ENCODE measurements at regions not wholly inside any gene's neighbourhood (a gene's known extent, or its start where the extent isn't known, plus 50 kb on each side); places are given as distances from the start of the nearest gene placed in this dataset.

DNA sequence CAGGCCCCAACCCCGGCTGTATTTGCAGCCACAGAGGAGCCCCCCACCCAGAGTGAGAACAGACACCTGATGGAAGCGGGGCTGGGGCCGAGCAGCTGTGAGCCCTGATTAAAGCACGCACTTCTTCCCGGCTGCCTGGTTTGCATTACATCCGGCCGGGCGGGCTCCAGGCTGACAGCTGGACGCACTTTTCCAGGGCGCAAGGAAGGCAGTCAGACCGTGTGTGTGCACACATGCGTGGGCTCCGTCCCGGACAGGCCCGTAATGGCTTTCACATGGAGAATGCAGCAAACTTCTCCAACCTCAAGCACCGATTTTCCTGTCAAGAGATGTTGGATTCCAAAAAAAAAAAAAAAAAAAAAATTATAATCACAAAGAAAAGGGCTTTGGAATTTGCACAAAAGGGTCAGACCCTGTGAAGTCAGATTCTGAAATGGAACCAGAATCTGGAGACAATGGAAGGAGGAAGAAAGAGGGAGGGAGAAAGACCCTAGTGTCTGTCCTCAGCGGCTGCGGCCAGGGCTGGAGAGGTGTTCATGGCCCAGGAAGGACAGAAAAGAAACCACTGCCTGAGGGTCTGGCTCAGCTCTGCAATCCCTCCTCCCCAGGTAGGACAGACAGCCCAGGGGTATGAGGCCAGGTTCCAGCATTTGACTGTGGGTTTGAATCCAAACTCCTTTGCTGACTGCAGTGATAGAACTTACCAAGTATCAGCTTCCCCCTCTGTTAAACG is 365.5 kb downstream of the MN1 start:
- no peak for DNase-seq

- DNase-seq: no peak
Measured at GRCh38 chr22:27436591-27436990, 365.0 kb downstream of the MN1 start.

DNA sequence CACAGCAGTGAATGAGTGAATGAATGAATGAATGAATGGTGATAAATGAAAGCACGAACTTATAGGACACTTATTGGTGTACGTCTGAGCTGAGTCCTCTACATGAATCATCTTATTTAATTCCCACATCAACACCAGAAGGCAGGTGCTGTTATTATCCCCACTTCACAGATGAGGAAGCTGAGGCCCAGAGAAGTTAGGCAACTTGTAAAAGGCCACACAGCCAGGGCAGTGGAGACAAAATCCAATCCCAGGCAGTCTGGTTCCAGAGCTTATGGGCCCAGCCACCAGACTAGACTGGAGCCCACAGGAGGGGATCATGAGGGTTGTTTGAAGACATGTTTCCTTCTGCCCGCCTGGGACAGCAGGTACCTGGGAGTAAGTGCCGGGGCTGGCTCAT is 364.0 kb downstream of the MN1 start:
- DNase-seq: no peak

- no peak for DNase-seq
Measured at GRCh38 chr22:27438271-27438980, 363.1 kb downstream of the MN1 start.

DNA sequence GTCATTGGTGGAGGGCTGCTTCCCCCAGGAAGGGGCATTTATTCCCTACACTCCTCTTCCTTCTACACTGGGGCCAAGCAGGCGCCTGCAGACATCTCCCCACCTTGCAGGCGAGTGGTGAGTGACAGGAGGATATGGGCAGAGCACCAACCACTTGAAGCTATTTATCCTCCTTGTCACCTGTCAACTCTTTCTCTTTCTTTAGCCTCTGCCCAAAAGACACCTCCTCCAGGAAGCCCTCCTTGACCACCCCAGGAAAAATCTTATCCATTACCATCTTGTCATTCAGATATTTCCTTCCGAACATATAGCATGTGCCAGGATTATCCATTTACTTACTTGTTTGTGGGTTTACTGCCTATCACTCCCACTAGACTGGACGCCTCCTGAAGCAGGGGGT is 362.4 kb downstream of the MN1 start:
- DNase-seq: no peak

GRCh38 chr22:27440304-27440865 is 361.2 kb downstream of the MN1 start:
- no peak for DNase-seq

DNA sequence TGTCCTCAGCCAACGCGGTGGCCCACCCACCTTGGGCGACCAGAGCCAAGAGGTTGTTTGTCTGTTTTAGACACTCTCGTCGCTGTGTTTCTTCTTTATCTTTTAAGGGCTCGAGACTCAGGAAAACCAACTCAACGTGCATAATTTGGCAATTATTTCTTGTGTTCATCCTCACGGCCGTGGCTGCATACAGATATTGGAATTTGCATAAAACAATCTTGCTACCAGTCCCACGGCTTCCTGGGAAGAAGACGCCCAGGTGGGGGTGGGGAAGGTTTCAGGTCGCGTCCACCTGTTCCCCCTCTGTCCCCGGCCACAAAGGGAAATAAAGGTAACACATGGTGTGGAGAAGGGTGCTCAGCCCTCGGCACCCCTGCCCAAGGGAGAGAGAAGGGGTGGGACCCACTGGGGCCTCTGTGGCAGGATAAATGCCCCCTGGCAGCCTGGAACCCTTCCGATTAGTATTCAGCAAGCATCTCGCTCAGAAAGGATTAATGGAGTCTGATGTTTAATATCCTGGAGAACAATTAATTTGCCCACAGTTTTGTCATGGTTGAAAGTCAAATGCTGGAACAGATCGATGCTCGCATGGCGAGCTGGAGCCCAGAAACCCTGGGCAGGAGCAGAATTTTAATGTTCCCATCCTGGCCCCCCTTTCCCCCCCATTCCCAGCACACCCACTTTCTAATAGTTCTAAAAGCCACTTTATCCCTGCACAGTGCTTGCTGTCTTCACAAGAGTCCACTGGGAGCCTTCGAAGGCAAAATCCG is 359.7 kb downstream of the MN1 start:
- DNase-seq: no peak

GRCh38 chr22:27443306-27443705 is 358.2 kb downstream of the MN1 start:
- no peak for DNase-seq

DNA sequence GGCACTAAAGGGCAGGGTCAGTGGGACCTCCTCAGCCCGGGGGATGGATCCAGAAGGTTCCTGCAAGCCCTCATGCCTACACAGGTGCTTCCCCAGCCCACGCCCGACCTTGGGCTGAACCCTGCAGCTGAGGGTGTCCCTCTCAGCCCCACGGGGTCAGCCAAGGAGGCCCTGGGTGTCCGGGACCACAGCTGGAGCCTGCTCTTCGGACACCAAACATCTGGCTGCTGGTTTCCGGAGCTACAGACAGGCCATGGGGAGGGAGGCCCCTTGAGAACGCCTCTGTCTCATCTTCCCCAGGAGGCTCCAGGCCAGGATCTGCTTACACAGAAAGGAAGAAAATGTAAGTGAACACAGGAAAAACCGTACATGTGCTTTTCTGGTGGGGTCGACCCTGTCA is 355.7 kb downstream of the MN1 start:
- DNase-seq: no peak

- DNase-seq: no peak
Measured at GRCh38 chr22:27447289-27447688, 354.3 kb downstream of the MN1 start.

- DNase-seq: no peak
Measured at GRCh38 chr22:27450448-27450847, 351.1 kb downstream of the MN1 start.

DNA sequence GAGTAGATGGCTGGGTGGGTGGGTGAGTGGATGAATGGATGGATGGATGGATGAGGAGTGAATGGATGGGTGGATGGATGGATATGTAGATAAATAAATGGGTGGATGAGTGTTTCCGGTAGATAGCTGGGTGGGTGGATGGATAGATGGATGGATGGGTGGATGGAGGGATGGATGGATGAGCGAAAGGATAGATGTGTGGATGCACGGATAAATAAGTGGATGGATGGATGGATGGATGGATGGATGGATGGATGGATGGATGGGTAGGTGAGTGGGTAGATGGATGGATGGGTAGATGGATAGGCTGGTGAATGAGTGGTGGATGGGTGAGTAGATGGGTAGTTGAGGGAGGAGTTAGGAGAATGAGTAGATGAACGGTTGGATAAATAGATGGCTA is 349.3 kb downstream of the MN1 start:
- DNase-seq: no peak

DNA sequence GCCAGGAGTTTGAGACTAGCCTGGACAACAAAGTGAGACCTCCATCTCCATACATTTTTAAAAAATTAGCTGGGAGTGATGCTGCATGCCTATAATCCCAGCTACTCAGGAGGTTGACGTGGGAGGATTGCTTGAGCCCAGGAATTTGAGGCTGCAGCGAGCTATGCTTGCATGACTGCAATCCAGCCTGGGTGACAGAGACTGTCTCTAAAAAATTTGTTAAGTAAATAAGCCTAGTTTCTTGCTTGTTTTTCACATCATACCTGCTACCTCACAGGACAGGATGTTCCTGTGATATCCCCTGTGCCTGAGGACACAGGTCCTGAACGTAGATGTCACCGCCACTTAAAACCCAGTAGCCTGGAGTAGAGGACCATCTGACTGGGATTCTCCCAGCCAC is 348.6 kb downstream of the MN1 start:
- DNase-seq: no peak

DNA sequence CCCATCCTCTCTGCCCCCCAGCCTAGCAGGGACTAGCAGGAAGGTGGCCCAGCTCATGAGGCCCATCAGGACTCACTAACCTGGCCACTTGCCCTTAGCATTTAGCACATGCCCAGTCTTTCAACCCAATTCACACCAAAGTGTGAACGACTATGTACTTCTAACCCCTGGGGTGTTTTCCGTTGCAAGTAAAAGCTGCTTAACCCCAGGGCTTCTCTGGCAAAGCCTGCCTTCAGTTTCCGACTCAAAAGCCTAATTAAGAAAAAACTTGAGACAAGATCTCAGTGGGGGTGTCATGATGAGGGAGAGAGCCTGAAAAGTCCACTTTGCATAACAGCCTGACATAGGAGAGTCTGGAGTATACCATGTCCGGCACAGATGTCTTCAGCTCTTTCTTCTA is 347.8 kb downstream of the MN1 start:
- no peak for DNase-seq

DNA sequence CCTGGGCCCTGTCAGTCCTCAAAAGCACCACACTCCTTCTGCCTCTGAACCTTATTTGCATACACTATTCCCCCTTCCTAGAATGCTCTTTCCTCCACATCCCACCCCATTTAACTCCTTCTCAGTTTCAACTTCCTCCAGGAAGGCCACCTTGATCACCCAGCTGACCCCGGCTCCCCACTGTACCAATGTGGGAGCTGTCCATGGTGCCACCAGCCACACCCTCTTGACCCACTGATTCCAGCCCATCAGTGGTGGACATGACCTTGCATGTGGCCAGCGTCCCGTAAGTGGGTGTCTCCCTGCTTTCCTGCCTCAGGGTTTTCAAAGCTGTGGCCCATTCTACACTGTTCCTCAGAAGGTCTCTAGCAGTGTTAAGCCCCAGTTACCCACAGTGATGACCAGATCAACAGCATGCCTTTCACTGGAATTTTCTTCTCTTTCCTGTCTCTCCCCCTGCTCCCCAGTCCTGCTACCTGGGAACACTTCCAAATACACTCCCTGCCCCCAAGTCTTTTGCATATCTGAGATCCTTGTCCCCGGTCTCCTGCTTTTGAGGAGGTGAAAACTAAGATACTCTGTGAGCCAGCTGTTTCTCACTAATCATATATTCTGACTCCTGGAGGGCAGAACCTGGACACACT is 346.6 kb downstream of the MN1 start:
- no peak for DNase-seq

- no peak for DNase-seq
Measured at GRCh38 chr22:27455526-27455925, 346.0 kb downstream of the MN1 start.

GRCh38 chr22:27456696-27457503 is 344.7 kb downstream of the MN1 start:
- no peak for DNase-seq

DNA sequence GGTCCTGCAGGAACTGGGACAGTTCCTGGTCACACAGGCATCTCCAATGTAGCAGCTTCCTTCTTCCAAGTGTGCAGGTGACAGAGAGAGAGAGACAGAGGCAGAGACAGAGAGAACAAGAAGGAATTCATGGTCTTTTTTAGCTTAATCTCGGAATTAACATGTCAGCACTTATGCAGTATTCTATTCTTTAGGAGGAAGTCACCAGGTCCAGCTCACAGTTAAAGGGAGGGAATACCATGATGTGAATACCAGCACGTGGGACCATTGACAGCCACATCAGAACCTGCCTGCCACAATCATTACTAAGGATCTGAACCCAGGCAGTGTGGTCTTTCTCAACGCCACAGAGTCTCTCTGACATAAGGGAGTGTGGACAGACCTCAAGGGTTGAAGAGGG is 341.6 kb downstream of the MN1 start:
- no peak for DNase-seq

GRCh38 chr22:27460591-27461347 is 340.8 kb downstream of the MN1 start:
- DNase-seq: no peak

GRCh38 chr22:27461470-27461869 is 340.1 kb downstream of the MN1 start:
- no peak for DNase-seq

GRCh38 chr22:27462190-27462589 is 339.4 kb downstream of the MN1 start:
- DNase-seq: no peak

Data from activated CD4-positive, alpha-beta T cell treated with anti-CD3 and anti-CD28 coated beads, Interleukin-2, Interleukin-6, amounts not matched to agents 100 ng/mL and 50 ng/mL, durations not matched to agents 16 hours and 8 hours (primary cell).